Stimulated activated CD8-positive, alpha-beta memory T cell treated with anti-CD3 and anti-CD28 coated beads, Interleukin-7, amount 100 ng/mL, for 24 hours (primary cell): ENCODE measurements at regions not wholly inside any gene's neighbourhood (a gene's known extent, or its start where the extent isn't known, plus 50 kb on each side); places are given as distances from the start of the nearest gene placed in this dataset.
"Not testable (repeated sequence)": the region's sequence is repeated elsewhere in the genome, so short reads cannot be mapped to it uniquely, and the experiment has no call there.

Experiments
- DNase-seq: peaks from one replicate; pipeline ENCODE4 v3.0.0-alpha.2; 2020; ENCODE audit warnings: low read depth

GRCh38 chr21:25234857-25235801, 372.2 kb downstream of the MRPL39 start:
- no peak for DNase-seq

GRCh38 chr21:25220954-25221353, 386.3 kb downstream of the MRPL39 start:
- no peak for DNase-seq

DNA sequence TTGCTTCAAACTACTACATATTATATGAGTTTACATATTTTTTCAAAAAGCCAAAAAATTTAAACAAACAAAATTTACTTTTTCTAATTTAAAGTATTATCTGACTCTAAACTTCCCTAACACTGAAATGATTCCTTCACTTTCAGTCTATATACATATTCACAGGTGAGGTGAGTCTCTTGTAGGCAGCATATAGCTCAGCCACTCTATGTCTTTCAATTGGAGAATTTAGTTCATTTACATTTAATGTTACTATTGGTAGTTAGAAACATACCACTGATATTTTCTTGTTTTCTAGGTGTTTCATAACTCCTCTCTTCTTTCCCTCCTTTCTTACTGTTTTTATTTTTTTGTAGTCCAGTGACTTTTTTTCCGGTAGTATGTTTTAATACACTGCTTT, 387.1 kb downstream of the MRPL39 start:
- no peak for DNase-seq

- no peak for DNase-seq
Observed at GRCh38 chr21:25215698-25216384, 391.4 kb downstream of the MRPL39 start.

DNA sequence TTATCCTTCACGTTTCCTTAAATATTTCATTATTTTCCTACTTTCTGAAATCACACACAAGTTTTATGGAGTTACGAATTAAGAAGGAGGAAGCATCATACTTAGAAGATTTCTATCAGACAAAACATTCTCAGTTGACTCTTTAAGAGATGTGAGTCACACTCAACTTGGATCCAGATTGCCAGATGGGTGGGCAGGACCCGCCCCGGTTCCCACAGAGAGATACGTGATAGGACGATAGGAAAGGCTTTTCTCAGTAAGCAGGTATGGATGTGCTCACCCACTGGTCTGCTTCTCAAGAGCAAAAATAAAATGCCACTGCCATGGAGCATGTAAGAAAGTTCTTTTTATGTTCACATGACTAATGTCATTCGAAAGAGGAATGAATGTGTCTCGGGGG, 392.6 kb downstream of the MRPL39 start:
- DNase-seq = no peak

DNA sequence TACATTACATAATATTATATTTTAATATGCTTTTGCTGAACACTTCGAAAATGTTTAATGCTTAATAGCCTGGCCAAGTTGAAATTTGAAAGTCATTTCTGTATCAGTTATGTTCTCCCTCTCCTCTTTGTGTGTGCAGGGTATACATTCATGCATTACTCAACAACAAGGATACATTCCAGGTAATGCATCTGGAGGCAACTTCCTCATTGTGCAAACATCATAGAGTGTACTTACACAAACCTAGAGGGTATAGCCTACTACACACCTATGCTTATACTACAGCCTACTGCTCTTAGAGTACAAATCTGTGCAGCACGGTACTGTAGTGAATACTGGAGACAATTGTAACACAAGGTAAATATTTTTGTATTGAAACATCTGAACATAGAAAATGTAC, 407.3 kb downstream of the MRPL39 start:
- DNase-seq = no peak

GRCh38 chr21:25191141-25191540, 416.1 kb downstream of the MRPL39 start:
- no peak for DNase-seq

DNA sequence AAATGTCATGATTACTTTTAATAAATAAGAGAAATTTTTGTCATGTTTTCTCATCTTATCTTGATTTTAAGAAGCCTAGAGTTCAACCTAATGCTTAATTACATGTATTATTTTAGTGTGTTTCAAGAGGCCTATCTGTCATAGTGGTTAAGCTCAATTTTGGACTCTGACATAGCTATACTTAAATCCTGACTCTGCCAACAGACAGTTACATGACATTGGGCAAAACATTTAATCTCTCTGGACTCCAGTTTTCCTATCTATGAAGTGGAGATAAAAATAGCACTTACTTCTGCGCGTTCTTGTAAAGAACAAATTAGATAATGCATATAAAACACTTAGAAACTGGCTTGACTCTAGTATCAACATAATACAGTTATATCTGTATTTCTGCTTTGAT, 417.8 kb downstream of the MRPL39 start:
- DNase-seq = no peak

DNA sequence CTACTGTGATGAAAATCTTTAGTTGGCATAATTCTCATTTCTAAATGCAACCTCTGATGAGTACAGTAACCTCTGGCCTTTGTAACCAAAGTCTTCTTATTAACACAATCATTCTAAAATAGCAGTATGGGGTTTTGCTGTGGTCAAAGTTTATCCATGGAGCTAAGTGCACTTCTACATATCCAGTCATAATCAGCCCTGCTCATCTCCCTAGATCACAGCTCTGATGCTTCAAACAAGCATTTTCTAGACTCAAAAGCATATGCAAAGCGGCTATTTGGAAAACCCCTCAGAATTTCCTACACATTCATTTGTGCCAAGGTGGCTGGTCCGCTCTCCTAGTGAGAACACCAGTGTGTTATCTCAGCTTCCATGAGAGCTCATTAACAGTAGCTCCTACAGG, 418.6 kb downstream of the MRPL39 start:
- DNase-seq = no peak

DNA sequence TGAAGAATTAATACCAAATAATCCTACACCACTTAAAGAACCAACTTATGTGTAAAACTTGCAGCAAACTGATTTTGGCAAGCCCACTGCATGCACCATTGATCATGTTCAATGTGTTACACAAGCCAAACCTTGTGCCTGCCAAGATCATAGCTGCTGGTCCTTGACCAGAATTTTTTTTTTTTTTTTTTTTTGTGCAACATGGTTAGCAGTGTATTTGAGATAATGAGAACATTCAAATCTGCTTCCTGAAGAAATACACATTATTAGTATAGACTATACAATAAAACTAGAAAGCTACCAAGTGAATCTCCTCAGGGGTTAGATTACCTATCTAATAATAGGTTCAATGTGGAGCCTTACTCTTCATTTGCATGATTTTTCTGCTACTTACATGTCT, 421.0 kb downstream of the MRPL39 start:
- DNase-seq = no peak

DNA sequence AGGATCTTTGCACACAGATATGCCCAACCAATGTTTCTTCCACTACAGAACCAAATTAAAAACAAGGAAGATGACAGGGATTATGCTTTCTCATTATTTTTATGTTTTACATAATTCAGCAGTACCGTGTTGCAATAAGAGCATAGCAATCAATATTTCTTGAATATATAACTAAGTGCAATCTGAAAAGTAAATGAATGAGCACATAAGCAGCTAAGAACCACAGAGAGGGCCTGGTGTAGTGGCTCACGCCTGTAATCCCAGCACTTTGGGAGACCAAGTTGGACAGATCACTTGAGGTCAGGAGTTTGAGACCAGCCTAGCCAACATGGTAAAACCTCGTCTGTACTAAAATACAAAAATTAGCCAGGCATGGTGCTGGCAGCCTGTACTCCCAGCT, 423.7 kb downstream of the MRPL39 start:
- DNase-seq = no peak

- DNase-seq = not testable (repeated sequence)
Observed at GRCh38 chr21:25181690-25182089, 425.6 kb downstream of the MRPL39 start.

DNA sequence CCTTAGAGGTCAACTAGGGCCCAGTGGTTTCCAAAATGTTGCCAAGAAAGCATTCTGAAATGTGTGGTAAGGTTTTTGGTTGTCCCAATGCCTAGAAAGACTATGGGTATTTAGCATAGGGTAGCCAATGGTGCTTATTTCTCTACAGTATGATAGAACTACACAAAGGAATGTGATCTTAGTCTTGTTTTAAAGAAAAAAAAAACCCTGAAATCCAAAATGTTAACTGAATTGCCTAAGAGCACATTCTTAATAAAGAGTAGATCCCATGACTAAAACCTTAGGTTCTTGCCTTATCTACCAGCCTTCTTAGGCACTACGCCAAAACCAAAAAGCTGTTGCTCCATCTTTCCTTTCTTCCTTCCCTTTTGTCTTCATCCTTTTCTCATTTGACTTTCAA, 428.2 kb downstream of the MRPL39 start:
- DNase-seq = no peak

DNA sequence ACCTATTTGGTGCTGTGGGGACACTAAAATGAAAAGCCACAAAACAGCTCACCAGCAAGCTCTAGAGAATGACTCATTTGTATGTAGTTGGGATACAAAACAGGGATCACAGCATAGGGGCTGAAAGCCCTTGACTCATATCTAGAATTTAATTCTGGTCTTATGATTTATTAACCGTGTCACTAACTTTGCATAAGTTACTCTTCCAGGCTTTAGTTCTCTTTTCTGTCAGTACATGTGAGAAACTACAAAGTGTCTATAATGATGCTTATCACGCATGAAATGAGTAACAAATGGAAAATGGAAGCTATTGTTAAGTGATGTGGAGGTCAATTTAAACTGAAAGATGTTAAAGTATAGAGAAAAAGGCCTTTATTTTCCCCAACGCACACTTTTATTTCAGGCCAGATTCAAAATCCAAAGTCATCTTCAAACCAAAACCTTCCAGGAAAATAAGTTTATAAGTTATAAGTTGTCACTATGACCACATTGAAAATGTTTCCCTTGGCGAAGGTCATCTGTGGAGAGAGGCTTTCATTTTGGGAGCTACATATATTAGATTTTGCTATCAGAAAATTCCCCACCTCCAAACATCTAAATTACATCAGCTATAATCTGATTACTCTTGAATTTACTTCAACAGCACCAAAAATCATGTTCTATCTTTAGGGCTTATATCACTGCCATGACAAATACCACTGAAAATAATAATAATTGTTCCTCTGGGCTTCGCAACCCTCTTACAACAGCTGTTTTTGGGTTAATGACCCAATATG, 430.5 kb downstream of the MRPL39 start:
- no peak for DNase-seq

DNA sequence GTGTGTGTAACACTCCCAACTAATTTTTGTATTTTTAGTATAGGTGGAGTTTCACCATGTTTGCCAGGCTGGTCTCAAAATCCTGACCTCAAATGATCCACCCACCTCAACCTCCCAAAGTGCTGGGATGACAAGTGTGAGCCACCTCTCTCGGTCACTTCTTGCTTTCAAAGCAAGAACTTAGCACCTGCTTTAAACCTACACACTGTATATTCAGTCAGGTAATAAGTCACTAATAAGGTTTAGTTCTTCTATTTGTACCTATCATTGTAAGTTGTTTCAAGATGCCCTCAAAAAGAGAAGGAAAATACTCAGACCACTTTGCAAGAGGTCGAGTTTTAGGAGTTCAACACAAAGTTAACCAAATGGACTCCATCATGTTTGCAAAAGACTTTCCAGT, 431.3 kb downstream of the MRPL39 start:
- DNase-seq = no peak

- DNase-seq = no peak
Observed at GRCh38 chr21:25171438-25171837, 435.8 kb downstream of the MRPL39 start.

DNA sequence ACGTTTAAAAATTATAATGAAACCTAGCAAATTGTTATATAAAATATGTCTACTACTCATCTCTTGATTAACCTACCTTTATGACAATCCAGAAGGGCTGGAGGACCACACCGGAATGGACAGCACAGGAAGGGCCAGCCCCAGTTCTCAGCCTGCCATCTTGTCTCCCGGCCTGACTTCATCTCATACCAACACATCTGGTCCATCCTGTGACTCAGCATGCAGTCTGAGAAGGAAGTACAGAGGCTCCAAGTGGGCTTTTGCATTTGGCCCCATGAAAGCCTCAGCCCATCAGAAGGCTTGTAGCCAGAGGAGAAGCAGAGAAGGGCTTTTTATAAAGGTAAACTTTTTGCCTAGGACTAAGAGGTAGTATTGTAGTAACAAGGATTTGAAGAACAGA, 436.6 kb downstream of the MRPL39 start:
- DNase-seq = no peak

- no peak for DNase-seq
Observed at GRCh38 chr21:25169370-25169769, 437.9 kb downstream of the MRPL39 start.

GRCh38 chr21:25166904-25167303, 440.4 kb downstream of the MRPL39 start:
- DNase-seq = not testable (repeated sequence)

- DNase-seq = no peak
Observed at GRCh38 chr21:25161571-25161970, 445.7 kb downstream of the MRPL39 start.

GRCh38 chr21:25155020-25155419, 452.3 kb downstream of the MRPL39 start:
- not testable (repeated sequence) for DNase-seq

- no peak for DNase-seq
Observed at GRCh38 chr21:25149022-25149421, 458.3 kb downstream of the MRPL39 start.

GRCh38 chr21:25139414-25139813, 467.9 kb downstream of the MRPL39 start:
- DNase-seq = no peak
